NCI-H1436 (cell line): ENCODE measurements at regions not wholly inside any gene's neighbourhood (a gene's known extent, or its start where the extent isn't known, plus 50 kb on each side); places are given as distances from the start of the nearest gene placed in this dataset.
"Not testable (repeated sequence)": the region's sequence is repeated elsewhere in the genome, so short reads cannot be mapped to it uniquely, and the experiment has no call there.

Source experiments
- DNase-seq: peaks from one replicate; lab custom pipeline; 2025; lab: John Stamatoyannopoulos, UW

DNA sequence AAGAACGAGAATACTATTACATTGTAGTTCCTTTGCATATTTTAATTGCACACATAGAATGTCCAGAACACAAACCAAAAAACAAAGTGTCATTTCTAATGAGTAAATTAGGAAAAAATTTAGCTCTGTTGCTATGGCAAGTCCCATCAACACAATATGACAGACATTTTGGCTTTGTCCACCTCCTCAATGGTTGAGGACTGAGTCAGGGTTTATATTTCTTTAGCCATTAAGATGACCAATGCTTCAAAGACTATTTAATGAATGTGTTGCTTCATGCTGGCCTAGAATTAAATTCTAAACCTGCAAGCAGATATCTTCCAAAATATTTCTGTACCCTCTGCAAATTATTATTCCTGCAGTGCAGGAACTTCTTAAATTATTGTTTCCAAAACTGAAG lies 719.2 kb downstream of the NTRK3 start:
- no peak for DNase-seq

DNA sequence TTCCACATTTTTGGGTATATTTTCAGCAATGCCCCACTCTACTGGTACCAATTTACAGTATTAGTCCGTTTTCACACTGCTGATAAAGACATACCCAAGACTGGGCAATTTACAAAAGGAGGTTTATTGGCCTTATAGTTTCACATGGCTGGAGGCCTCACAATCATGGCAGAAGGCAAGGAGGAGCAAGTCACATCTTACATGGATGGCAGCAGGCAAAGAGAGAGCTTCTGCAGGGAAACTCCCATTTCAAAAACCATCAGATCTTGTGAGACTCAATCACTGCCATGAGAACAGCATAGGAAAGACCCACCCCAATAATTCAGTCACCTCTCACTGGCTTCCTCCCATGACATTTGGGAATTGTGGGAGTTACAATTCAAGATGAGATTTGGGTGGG lies 722.9 kb downstream of the NTRK3 start:
- not testable (repeated sequence) for DNase-seq

DNA sequence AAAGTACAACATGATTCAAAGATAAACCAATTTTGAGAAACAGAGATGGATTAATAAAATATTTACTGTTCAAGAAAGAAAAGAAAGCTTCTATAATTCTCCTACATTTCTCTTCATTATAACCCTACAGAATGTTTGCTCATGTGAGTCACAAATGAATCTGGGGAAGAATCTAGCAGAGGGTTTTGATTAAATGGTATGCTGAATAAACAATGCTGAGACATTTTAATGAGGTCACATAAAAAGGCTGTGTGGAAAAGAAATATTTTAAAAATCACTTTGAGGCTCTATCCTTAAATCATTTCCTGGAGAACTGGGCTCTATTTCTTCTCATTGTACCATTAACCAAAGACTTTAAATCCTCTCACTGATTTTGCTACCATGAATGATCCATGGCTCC lies 727.7 kb downstream of the NTRK3 start:
- no peak for DNase-seq

GRCh38 chr15:87527875-87528274 lies 728.7 kb downstream of the NTRK3 start:
- DNase-seq, result no peak

DNA sequence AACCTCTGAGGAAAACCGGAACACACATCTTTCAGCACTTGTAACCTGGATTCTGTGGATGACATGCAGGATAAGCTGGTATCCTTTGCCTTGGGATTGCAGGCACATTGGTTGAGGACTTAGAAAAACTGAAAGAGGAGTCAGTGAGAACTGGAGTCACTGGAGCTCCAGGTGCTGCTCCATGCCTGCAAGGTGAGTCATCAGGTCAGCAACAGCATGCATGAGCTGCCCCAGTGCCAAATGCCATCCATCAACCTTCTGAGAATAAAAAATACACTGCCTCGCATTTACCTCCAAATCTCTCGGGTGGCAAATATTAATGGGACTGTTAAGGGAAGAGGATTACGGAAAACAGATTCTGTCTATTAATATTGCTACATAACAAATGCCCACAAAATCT lies 729.1 kb downstream of the NTRK3 start:
- no peak for DNase-seq

GRCh38 chr15:87523516-87523915 lies 733.0 kb downstream of the NTRK3 start:
- DNase-seq, result no peak

- DNase-seq, result no peak
Measured at GRCh38 chr15:87522997-87523396, 733.5 kb downstream of the NTRK3 start.

- no peak for DNase-seq
Measured at GRCh38 chr15:87518957-87519356, 737.6 kb downstream of the NTRK3 start.

- no peak for DNase-seq
Measured at GRCh38 chr15:87508086-87508485, 748.5 kb downstream of the NTRK3 start.

DNA sequence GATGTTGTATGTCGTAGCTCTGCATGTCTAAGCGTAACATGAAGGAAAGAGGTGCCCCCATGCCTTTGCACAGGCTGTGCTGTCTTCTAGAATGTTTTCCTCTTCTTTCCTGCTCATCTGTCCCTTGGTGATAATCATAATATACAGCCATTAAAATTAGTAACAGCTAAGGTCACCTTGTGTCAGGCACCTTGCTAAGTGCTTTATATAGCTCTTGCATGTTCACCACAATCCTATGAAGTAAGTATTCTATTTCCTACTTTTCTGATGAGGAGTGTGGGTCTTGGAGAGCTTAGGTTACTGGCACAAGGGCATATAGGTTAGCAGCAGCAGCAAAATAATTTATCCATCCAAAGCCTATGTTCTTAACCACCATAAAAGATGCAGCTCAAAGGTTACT lies 754.4 kb downstream of the NTRK3 start:
- no peak for DNase-seq

DNA sequence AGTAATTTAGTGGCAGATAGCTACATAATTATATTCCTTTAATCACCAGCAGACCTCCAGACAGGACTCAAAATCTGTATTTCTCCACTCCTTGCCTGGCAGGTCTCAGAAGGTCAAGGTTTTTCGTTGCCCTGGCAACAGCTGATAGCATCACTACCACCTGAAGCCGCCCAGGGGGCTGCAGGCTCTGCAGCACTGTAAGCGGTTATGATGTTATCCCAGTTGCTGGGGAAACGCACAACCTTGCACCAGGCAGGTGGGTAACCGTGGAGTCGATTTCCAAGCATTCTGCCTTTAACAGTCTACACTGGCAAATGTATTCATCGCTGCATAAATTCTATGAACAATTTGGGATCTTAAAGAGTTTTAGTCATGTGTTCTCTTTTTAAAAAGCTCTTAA lies 756.3 kb downstream of the NTRK3 start:
- no peak for DNase-seq

DNA sequence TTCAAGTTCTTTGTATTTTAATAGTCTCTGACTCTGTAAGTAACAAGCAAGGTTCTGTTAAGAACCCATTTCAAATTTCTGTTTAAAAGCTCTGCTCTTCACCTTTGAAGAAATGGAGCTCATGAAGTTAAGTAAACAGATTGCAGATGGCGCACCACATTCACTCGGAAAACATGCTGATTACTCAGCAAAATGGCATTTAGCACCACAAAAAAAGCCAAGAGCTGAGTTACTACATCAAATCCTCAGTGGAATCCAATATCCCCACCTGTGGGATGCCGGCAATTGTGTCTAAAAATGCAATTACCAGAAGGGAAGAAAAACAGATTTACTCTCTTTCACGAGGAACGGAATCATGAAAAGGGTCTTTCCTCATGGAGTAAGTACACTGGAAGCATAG lies 758.0 kb downstream of the NTRK3 start:
- DNase-seq, result no peak

- DNase-seq, result no peak
Measured at GRCh38 chr15:87496795-87497194, 759.7 kb downstream of the NTRK3 start.

DNA sequence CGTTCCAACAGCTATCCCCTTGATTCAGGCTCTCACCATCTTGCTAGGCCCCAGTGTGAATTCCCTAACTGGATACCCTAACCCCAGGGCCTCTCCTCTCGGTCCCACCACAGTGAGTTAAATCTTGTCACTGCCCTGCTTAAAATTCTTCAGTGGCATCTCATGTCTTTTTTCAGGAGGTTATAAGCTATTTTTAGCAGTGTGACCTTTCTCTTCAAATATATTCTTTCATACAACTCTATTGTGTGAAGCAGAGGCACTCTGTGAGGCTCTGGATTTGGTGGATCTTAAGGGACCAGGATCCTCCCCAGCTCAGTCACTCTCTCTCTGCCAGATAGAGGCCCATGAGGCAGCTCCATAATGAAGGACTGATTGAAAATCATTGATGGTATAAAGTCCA lies 760.4 kb downstream of the NTRK3 start:
- no peak for DNase-seq

DNA sequence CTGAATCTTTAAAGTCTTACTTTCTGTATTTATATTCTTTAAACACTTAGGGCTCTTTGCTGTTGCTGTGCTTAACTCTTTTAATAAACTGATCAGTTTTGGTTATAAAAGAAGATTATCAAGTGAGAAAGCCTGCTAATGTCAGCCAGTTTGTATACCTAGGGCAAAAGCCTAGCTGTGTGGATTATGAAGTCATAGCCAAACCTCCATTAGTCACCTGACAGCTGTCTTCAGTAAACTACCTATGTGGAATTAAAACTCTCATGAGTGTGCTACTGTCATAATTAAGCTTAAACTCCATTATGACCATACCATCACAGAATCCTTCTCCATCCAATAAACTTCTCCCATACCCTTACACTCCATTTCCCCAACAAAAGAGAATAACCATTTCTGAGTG lies 762.7 kb downstream of the NTRK3 start:
- no peak for DNase-seq

DNA sequence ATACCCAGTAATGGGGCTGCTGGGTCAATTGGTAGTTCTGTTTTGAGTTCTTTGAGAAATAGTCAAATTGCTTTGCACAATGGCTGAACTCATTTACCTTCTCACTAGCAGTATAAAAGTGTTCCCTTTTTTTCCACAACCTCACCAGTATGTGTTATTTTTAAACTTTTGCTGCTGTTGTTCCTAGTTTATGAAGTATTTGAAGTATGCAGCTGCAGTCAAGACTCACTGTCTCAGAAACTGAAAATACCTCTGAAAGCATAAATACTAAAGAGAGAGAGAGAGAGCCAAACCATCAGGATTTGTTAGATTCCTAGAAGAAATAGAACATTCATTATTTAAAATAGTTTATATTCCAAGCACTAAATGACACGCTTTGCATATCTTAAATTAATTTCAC lies 764.2 kb downstream of the NTRK3 start:
- no peak for DNase-seq

DNA sequence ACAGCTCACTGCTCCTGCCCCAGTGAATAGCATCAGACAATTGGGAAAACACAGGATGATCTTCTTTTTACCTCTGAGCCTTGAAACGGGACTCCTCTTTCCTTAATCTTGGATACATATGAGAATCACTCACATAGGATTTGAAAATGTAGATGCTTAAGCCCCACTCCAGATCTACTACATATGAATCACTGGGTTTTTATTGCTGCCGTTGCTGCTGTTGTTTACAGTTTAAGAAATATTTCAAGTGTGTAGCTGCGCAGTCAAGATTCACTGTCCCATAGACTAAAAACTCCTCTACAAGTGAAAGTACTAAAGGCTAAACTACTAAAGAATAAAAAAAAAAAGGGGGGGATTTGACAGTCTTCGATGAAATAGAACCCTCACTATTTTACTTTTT lies 765.9 kb downstream of the NTRK3 start:
- no peak for DNase-seq

DNA sequence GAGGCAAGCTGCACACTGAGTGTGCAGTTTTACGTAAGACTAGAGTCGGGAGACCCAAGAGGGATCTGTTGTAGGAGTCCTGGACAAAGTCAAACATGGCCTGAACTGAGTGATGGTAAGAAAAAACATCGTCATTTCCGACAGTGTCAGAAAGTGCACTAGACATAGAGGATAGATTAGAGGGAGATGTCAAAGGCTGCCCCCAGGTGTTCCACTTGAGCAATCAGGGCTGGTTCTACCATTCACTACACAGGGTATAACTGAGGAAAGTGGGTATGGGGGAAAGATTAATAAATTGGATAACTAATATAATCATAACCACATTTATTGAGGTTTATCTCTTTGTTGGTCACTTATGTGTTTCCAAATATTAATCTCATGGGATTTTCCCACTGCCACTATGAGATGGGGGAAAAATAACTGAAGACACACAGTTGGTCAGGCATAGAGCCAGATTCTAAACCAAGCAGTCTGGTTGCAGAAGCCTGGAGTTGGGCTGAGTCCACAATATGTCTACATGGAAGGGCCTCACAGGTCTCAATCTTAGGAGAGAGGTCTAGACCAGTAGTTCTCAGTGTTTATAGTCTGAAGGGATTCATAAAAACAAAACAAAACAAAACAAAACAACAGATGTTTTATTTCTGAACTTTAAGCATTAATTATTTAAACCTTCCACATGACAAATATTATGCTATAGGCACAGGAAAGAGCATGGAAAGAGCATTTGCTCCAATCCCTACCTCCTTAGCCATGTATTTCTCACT lies 766.5 kb downstream of the NTRK3 start:
- DNase-seq, result no peak

- no peak for DNase-seq
Measured at GRCh38 chr15:87489456-87489855, 767.1 kb downstream of the NTRK3 start.

DNA sequence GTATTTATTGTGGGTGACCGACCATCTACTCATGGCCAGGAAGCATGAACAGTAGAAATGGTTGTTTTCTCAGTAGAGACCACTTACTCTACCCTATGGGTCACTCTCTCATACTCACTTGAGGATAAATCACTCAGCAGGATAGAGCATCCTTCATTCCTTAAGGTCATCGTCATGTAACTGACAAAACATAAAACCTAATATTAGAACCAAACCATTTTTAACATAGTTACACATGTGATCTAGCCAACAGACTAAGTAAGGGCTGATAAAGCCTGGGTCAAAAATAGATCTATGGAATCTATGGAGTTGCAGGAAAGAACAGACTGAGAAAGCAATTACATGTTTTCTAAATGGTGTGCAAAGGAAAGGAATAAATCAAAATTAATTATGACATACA lies 769.1 kb downstream of the NTRK3 start:
- no peak for DNase-seq

DNA sequence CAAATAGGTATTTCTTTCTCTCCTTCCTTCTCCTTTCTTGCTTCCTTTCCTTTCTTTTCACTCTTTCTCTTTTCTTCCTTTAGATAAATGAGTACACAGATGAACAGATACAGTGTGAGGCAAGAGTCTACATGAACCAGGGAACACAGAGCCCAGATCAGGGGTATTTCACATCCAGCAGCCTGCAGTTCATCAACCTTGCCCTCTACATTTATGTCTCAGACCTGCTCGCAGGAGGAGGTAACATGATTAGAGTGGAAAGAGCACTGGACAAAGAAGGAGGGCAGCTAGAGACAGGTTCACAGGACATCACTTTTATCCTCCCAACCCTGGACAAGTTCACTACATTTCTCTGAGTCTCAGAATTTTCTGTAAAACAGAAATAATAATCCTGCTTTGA lies 773.1 kb downstream of the NTRK3 start:
- DNase-seq, result no peak

DNA sequence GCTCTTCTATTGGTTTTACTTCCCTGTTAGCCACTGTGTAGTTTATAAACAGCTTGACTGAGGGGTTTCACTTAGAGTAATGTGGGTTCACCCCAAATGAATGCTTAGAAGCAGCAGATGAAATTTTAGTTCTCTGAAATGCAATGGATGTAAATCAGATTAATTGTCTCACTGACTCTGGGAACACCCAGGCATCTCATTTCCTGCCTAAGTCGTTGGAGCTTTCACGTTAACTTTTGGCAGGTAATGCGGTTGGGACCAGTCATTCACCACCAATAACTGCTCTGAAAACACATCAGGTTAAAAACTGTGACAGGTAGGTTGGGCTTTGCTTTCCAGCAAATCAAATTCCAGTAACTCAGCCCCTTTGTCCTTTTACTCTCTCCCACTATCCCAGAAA lies 775.4 kb downstream of the NTRK3 start:
- no peak for DNase-seq

GRCh38 chr15:87478687-87479072 lies 777.9 kb downstream of the NTRK3 start:
- DNase-seq, result no peak
